Stimulated activated CD4-positive, alpha-beta T cell treated with anti-CD3 and anti-CD28 coated beads, Interleukin-15, amount 100 ng/mL, for 48 hours (primary cell): ENCODE measurements at regions not wholly inside any gene's neighbourhood (a gene's known extent, or its start where the extent isn't known, plus 50 kb on each side); places are given as distances from the start of the nearest gene placed in this dataset.
A peak's percentile ranks its signal among the peaks of the same experiment; 100 is the strongest.
"Not testable (repeated sequence)": the region's sequence is repeated elsewhere in the genome, so short reads cannot be mapped to it uniquely, and the experiment has no call there.

Experiments
- DNase-seq, 2 donors: peaks; one replicate each; pipeline ENCODE4 v3.0.0-alpha.2; 2020; ENCODE audit warnings: low read depth in 2 of 2

GRCh38 chr1:243074224-243074623, 180.9 kb downstream of the CEP170 start:
- DNase-seq, result not testable (repeated sequence)

- DNase-seq, result not testable (repeated sequence)
These were observed 188.0 kb downstream of the CEP170 start for GRCh38 chr1:243067056-243067455.

GRCh38 chr1:243061965-243062364, 193.1 kb downstream of the CEP170 start:
- DNase-seq, result not testable (repeated sequence)

GRCh38 chr1:243055510-243055909, 199.6 kb downstream of the CEP170 start:
- not testable (repeated sequence) for DNase-seq

GRCh38 chr1:243055091-243055490, 200.0 kb downstream of the CEP170 start:
- DNase-seq, result not testable (repeated sequence)

GRCh38 chr1:243054681-243055080, 200.4 kb downstream of the CEP170 start:
- not testable (repeated sequence) for DNase-seq

- DNase-seq, result not testable (repeated sequence)
These were observed 202.0 kb downstream of the CEP170 start for GRCh38 chr1:243053048-243053447.

- not testable (repeated sequence) for DNase-seq
These were observed 204.5 kb downstream of the CEP170 start for GRCh38 chr1:243050613-243051012.

GRCh38 chr1:243049716-243050115, 205.4 kb downstream of the CEP170 start:
- not testable (repeated sequence) for DNase-seq

- not testable (repeated sequence) for DNase-seq
These were observed 233.7 kb downstream of the CEP170 start for GRCh38 chr1:243021365-243021764.

- peak; percentile 5 to 10 for DNase-seq
These were observed 235.9 kb downstream of the CEP170 start for GRCh38 chr1:243019030-243019635.

GRCh38 chr1:243010719-243011118, 244.4 kb downstream of the CEP170 start:
- DNase-seq, result not testable (repeated sequence)

GRCh38 chr1:243001003-243001402, 254.1 kb downstream of the CEP170 start:
- not testable (repeated sequence) for DNase-seq

- DNase-seq, result not testable (repeated sequence)
These were observed 262.3 kb downstream of the CEP170 start for GRCh38 chr1:242992776-242993175.

GRCh38 chr1:242985096-242985495, 270.0 kb downstream of the CEP170 start:
- DNase-seq, result not testable (repeated sequence)

- DNase-seq, result not testable (repeated sequence)
These were observed 281.7 kb downstream of the CEP170 start for GRCh38 chr1:242973341-242973740.

GRCh38 chr1:242966892-242967291, 288.2 kb downstream of the CEP170 start:
- no peak for DNase-seq

- DNase-seq, result not testable (repeated sequence)
These were observed 295.7 kb downstream of the CEP170 start for GRCh38 chr1:242959397-242959796.

- not testable (repeated sequence) for DNase-seq
These were observed 300.1 kb downstream of the CEP170 start for GRCh38 chr1:242954945-242955344.

- DNase-seq, result no peak
These were observed 308.9 kb downstream of the CEP170 start for GRCh38 chr1:242946206-242946605.

- DNase-seq, result not testable (repeated sequence)
These were observed 318.4 kb downstream of the CEP170 start for GRCh38 chr1:242936725-242937124.

- DNase-seq, result not testable (repeated sequence)
These were observed 330.4 kb downstream of the CEP170 start for GRCh38 chr1:242924717-242925116.

- DNase-seq, result not testable (repeated sequence)
These were observed 331.5 kb downstream of the CEP170 start for GRCh38 chr1:242923603-242924002.

- DNase-seq, result not testable (repeated sequence)
These were observed 340.4 kb downstream of the CEP170 start for GRCh38 chr1:242914729-242915128.
